Sigmoid colon (tissue), 4 donors: ENCODE measurements at regions not wholly inside any gene's neighbourhood (a gene's known extent, or its start where the extent isn't known, plus 50 kb on each side); places are given as distances from the start of the nearest gene placed in this dataset.

Experiments
- CTCF ChIP-seq, 4 experiments: fragments of 450-650 bp in 3 of 4; fragments of 200-600 bp in 1 of 4; IDR thresholded peaks; one replicate each; pipeline ENCODE4 v1.5.1; 2016 to 2019; ENCODE audit warnings: antibody characterized with exemption in 4 of 4, mild to moderate bottlenecking in 3 of 4, moderate library complexity in 2 of 4
- EP300 ChIP-seq, 4 donors: sonication (generic); formaldehyde crosslinking; IDR thresholded peaks; one replicate each; pipeline ENCODE4 v1.6.1; 2017; ENCODE audit warnings: antibody characterized with exemption in 4 of 4
- POLR2A ChIP-seq, 2 donors: fragments of 450-650 bp; IDR thresholded peaks; one replicate each; pipeline ENCODE4 v1.6.1; 2016; ENCODE audit warnings: antibody characterized with exemption in 2 of 2, mild to moderate bottlenecking in 2 of 2, moderate library complexity in 2 of 2
- POLR2AphosphoS5 ChIP-seq, 4 donors: sonication (generic); formaldehyde crosslinking; IDR thresholded peaks; one replicate each; pipeline ENCODE4 v1.6.1; 2017; ENCODE audit warnings: antibody characterized with exemption in 4 of 4

- no peak for TF ChIP-seq EP300 (IDR thresholded peaks at IDR 0.05)
- no peak for TF ChIP-seq CTCF (IDR thresholded peaks at IDR 0.05)
- TF ChIP-seq POLR2A (IDR thresholded peaks at IDR 0.05), result no peak
- no peak for TF ChIP-seq POLR2AphosphoS5 (IDR thresholded peaks at IDR 0.05)
Measured at GRCh38 chr17:71828182-71828596, 292.6 kb upstream of the SOX9 start.
